ENCODE measurements at regions not wholly inside any gene's neighbourhood (a gene's known extent, or its start where the extent isn't known, plus 50 kb on each side); places are given as distances from the start of the nearest gene placed in this dataset.

DNA sequence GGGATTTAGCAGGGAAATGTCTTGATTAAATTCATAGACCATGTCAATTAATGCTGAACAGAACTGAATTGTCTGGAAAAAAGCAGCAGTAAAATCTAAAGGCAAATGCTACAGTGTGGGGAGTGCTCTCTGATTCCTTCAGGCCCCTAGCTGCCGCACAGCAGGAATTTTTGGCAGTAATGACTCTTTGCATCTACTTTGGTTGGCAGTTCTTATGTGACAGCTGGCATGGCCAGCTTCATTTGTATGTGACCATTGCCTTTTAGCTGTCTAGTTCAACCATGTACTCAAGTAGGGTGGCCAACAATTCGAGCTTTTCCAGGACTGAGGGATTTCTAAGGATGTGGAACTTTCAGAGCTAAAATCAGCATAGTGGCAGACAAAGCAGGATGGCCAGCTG, 499.1 kb upstream of the MAN1A1 start:
- Histone ChIP-seq H3K79me2 (ENCODE audit: insufficient read depth, low read depth) (no peaks in the 10 kb centered on the region), H3K4me1 (ENCODE audit: low read depth, poor library complexity, severe bottlenecking) (no peaks in the 10 kb centered on the region), H3K4me2 (no peak overlapping the region), H3K9ac (no peak overlapping the region), H3K36me3 (ENCODE audit: insufficient read depth) (no peaks in the 10 kb centered on the region), H2AFZ (ENCODE audit: low read depth) (no peak overlapping the region), H4K20me1 (ENCODE audit: insufficient read depth) (no peaks in the 10 kb centered on the region), H3K27me3 (ENCODE audit: insufficient read depth, low read depth) (no peaks in the 10 kb centered on the region), H3K4me3 (IDR thresholded peaks at IDR 0.05; ENCODE audit: insufficient read depth, low read depth, low read length) (no peak overlapping the region), H3K27ac (no peak overlapping the region)
- TF ChIP-seq, protein P1, sequence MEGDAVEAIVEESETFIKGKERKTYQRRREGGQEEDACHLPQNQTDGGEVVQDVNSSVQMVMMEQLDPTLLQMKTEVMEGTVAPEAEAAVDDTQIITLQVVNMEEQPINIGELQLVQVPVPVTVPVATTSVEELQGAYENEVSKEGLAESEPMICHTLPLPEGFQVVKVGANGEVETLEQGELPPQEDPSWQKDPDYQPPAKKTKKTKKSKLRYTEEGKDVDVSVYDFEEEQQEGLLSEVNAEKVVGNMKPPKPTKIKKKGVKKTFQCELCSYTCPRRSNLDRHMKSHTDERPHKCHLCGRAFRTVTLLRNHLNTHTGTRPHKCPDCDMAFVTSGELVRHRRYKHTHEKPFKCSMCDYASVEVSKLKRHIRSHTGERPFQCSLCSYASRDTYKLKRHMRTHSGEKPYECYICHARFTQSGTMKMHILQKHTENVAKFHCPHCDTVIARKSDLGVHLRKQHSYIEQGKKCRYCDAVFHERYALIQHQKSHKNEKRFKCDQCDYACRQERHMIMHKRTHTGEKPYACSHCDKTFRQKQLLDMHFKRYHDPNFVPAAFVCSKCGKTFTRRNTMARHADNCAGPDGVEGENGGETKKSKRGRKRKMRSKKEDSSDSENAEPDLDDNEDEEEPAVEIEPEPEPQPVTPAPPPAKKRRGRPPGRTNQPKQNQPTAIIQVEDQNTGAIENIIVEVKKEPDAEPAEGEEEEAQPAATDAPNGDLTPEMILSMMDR (conservative IDR thresholded peaks at IDR 0.05; ENCODE audit: low read depth, low read length) = no peak

DNA sequence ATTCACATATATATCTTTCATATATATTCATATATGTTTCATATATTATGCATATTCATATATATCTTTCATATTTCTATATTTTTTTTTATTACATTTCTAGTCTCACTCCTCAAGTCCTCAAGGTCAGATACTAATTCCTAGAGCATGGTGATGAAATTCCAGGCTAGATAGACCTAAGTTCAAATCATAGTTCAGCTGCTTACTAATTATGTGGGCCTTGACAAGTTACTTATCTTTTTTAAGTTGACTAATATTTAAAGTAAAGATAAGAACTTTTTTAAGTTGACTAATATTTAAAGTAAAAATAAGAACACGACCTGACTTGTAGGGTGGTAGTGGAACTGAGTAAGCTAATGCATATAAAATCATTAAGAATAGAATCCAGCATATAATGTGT, 495.6 kb upstream of the MAN1A1 start:
- no peaks in the 10 kb centered on the region for H4K20me1 ChIP-seq (ENCODE audit: insufficient read depth)
- H3K4me3 ChIP-seq (IDR thresholded peaks at IDR 0.05; ENCODE audit: insufficient read depth, low read depth, low read length) = no peak overlapping the region
- no peak overlapping the region for H2AFZ ChIP-seq (ENCODE audit: low read depth)
- H3K36me3 ChIP-seq (ENCODE audit: insufficient read depth) = no peaks in the 10 kb centered on the region
- no peaks in the 10 kb centered on the region for H3K4me1 ChIP-seq (ENCODE audit: low read depth, poor library complexity, severe bottlenecking)
- TF ChIP-seq, protein P1 (conservative IDR thresholded peaks at IDR 0.05; ENCODE audit: low read depth, low read length) = no peak
- no peaks in the 10 kb centered on the region for H3K27me3 ChIP-seq (ENCODE audit: insufficient read depth, low read depth)
- no peak overlapping the region for H3K4me2 ChIP-seq
- H3K9ac ChIP-seq = no peak overlapping the region
- H3K27ac ChIP-seq = no peak overlapping the region
- H3K79me2 ChIP-seq (ENCODE audit: insufficient read depth, low read depth) = no peaks in the 10 kb centered on the region

DNA sequence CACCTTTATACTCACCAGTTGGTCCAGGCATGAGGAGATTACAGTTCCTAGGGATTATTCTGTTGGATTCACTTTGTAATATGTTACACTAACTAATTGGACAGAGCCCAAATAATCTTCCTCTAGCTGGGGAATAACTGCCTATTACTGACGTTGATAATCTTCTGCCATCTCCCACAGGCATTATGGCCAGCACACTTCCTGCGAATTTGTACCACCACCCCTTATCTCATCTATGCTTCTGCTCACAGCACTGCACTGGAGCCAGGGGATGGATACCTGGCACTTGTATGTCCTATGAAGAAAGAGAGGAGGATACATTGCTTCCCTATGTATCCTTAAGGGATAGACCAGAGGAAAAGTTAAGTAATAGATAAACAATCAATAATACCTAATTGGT, 494.8 kb upstream of the MAN1A1 start:
- no peak overlapping the region for H3K9ac ChIP-seq
- no peaks in the 10 kb centered on the region for H3K4me1 ChIP-seq (ENCODE audit: low read depth, poor library complexity, severe bottlenecking)
- H4K20me1 ChIP-seq (ENCODE audit: insufficient read depth) = no peaks in the 10 kb centered on the region
- no peak overlapping the region for H3K27ac ChIP-seq
- H3K79me2 ChIP-seq (ENCODE audit: insufficient read depth, low read depth) = no peaks in the 10 kb centered on the region
- H3K4me3 ChIP-seq (IDR thresholded peaks at IDR 0.05; ENCODE audit: insufficient read depth, low read depth, low read length) = no peak overlapping the region
- H3K27me3 ChIP-seq (ENCODE audit: insufficient read depth, low read depth) = no peaks in the 10 kb centered on the region
- no peak overlapping the region for H2AFZ ChIP-seq (ENCODE audit: low read depth)
- TF ChIP-seq, protein P1 (conservative IDR thresholded peaks at IDR 0.05; ENCODE audit: low read depth, low read length) = no peak
- no peak overlapping the region for H3K4me2 ChIP-seq
- H3K36me3 ChIP-seq (ENCODE audit: insufficient read depth) = no peaks in the 10 kb centered on the region

DNA sequence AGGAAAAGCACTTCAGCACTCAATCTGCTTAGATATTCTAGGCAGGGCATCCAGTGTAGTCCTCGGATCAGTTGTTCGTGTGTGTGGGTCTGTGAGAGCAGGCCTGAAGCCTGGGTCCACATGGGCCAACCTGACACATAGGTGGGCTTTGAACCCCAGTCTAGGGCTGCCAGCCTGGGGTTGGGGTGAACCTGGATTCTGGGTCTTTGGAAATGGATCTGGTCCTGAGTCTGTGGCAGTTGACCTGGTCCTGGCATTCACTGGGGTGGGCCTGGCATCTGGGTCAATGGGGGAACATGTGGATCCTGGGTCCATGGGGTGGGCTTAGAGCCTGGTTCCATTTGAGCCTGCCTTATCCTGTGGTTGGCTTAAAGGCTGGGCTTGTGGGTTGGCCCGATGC, 492.6 kb upstream of the MAN1A1 start:
- Histone ChIP-seq H3K36me3 (ENCODE audit: insufficient read depth) (no peaks in the 10 kb centered on the region), H3K4me2 (no peak overlapping the region), H3K4me1 (ENCODE audit: low read depth, poor library complexity, severe bottlenecking) (no peaks in the 10 kb centered on the region), H3K4me3 (IDR thresholded peaks at IDR 0.05; ENCODE audit: insufficient read depth, low read depth, low read length) (no peak overlapping the region), H4K20me1 (ENCODE audit: insufficient read depth) (no peaks in the 10 kb centered on the region), H3K27ac (no peak overlapping the region), H3K9ac (no peak overlapping the region), H2AFZ (ENCODE audit: low read depth) (no peak overlapping the region), H3K27me3 (ENCODE audit: insufficient read depth, low read depth) (no peaks in the 10 kb centered on the region), H3K79me2 (ENCODE audit: insufficient read depth, low read depth) (no peaks in the 10 kb centered on the region)
- TF ChIP-seq, protein P1 (conservative IDR thresholded peaks at IDR 0.05; ENCODE audit: low read depth, low read length) = no peak

DNA sequence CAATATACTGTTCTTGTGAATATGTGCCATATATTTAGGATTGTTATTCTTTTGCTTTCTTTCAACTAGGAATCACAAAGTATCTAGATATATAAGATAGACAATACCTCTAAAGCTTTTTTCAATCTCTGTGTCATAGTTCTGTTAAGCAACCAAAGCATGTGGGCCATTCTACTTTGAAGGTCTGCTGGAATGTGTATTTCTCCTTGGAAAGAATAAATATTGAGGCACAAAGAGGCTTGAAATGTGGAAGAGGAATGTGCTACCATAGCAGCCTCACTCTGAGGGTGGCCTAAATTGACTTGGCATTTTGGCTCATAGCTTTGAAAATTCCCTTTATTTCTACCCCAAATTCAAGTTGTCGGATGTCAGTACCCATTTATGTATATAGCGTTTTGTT, 488.5 kb upstream of the MAN1A1 start:
- H3K4me2 ChIP-seq = no peak overlapping the region
- TF ChIP-seq, protein P1 (conservative IDR thresholded peaks at IDR 0.05; ENCODE audit: low read depth, low read length) = no peak
- H3K36me3 ChIP-seq (ENCODE audit: insufficient read depth) = no peaks in the 10 kb centered on the region
- no peaks in the 10 kb centered on the region for H3K4me1 ChIP-seq (ENCODE audit: low read depth, poor library complexity, severe bottlenecking)
- H3K27me3 ChIP-seq (ENCODE audit: insufficient read depth, low read depth) = no peaks in the 10 kb centered on the region
- H2AFZ ChIP-seq (ENCODE audit: low read depth) = no peak overlapping the region
- no peak overlapping the region for H3K4me3 ChIP-seq (IDR thresholded peaks at IDR 0.05; ENCODE audit: insufficient read depth, low read depth, low read length)
- no peaks in the 10 kb centered on the region for H3K79me2 ChIP-seq (ENCODE audit: insufficient read depth, low read depth)
- no peaks in the 10 kb centered on the region for H4K20me1 ChIP-seq (ENCODE audit: insufficient read depth)
- H3K9ac ChIP-seq = no peak overlapping the region
- H3K27ac ChIP-seq = no peak overlapping the region

Measured in KMS-11 (cell line).